ENCODE measurements at regions not wholly inside any gene's neighbourhood (a gene's known extent, or its start where the extent isn't known, plus 50 kb on each side); places are given as distances from the start of the nearest gene placed in this dataset.

- in situ Hi-C loops (cut with MboI; ENCODE audit: low sequenced_read_pairs in 4 of 4) (no loop called here), intact Hi-C loops (cut with DNase I; ENCODE audit: low total_unique reads) (no loop called here)
- H3K27me3 ChIP-seq, result no peaks in the 10 kb centered on the region
- no peaks in the 10 kb centered on the region for H3K9me3 ChIP-seq
- no peaks in the 10 kb centered on the region for H3K4me1 ChIP-seq
- DNase-seq, result no peak
- ATAC-seq, result no peak
- no peak overlapping the region for H3K27ac ChIP-seq
- no peak overlapping the region for H3K4me3 ChIP-seq
- H3K36me3 ChIP-seq, result no peaks in the 10 kb centered on the region
- no peak for TF ChIP-seq POLR2A (IDR thresholded peaks at IDR 0.05)
- no peak for TF ChIP-seq CTCF (IDR thresholded peaks at IDR 0.05 in 4 of 5, conservative IDR thresholded peaks at IDR 0.05 in 1 of 5)
Measured at GRCh38 chr11:106197438-106197837, 120.0 kb downstream of the AASDHPPT start.

DNA sequence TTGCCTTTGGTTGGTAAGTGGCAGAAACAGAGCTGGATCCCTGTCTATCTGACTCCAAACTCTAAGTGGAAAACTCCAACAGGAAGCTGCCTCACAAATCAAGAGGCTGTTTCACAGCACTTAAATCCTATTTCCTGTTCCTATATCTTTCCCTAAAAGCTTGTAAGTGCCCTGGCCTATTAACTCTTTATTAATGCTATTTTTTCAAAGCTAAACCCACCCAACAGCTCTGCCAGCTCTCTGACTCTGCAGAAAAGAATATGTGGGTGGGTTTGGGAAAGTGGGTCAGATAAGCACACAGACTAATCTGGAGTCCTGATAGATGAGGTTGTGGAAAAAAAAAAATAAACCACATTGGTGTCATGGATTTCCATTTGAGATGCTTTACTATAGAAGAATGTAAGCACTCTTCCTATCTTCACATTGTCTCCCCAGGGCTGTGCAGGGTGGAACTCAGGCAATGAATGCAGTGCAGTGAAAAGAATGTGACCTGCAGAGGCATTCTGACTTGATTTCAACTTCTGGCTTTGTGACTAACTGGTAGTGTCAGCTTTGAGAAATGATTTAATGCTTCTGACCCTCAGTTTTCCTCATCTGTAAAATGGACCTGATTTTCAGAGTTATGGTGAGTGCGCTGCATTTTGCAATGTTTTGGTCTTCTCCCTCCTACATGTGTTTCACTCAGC, 125.6 kb downstream of the AASDHPPT start:
- intact Hi-C loops (cut with DNase I; ENCODE audit: low total_unique reads) (no loop called here), in situ Hi-C loops (cut with MboI; ENCODE audit: low sequenced_read_pairs in 4 of 4) (no loop called here)
- no peaks in the 10 kb centered on the region for H3K27me3 ChIP-seq
- no peak overlapping the region for H3K27ac ChIP-seq
- no peak for TF ChIP-seq POLR2A (IDR thresholded peaks at IDR 0.05)
- TF ChIP-seq CTCF (IDR thresholded peaks at IDR 0.05 in 4 of 5, conservative IDR thresholded peaks at IDR 0.05 in 1 of 5), result no peak
- no peak overlapping the region for H3K4me3 ChIP-seq
- no peak for ATAC-seq
- no peaks in the 10 kb centered on the region for H3K36me3 ChIP-seq
- no peaks in the 10 kb centered on the region for H3K4me1 ChIP-seq
- no peaks in the 10 kb centered on the region for H3K9me3 ChIP-seq
- DNase-seq, result no peak

GRCh38 chr11:106208760-106209159, 131.3 kb downstream of the AASDHPPT start:
- intact Hi-C loops (cut with DNase I; ENCODE audit: low total_unique reads) (no loop called here), in situ Hi-C loops (cut with MboI; ENCODE audit: low sequenced_read_pairs in 4 of 4) (no loop called here)
- no peak for ATAC-seq
- no peak overlapping the region for H3K4me3 ChIP-seq
- no peaks in the 10 kb centered on the region for H3K27me3 ChIP-seq
- TF ChIP-seq CTCF (IDR thresholded peaks at IDR 0.05 in 4 of 5, conservative IDR thresholded peaks at IDR 0.05 in 1 of 5) (no peak), POLR2A (IDR thresholded peaks at IDR 0.05) (no peak)
- no peaks in the 10 kb centered on the region for H3K36me3 ChIP-seq
- H3K4me1 ChIP-seq, result no peaks in the 10 kb centered on the region
- no peaks in the 10 kb centered on the region for H3K9me3 ChIP-seq
- no peak for DNase-seq
- H3K27ac ChIP-seq, result no peak overlapping the region

- Histone ChIP-seq H3K27ac (no peak overlapping the region), H3K36me3 (no peaks in the 10 kb centered on the region), H3K9me3 (no peaks in the 10 kb centered on the region), H3K27me3 (no peaks in the 10 kb centered on the region), H3K4me3 (no peak overlapping the region), H3K4me1 (no peaks in the 10 kb centered on the region)
- DNase-seq, result no peak
- intact Hi-C loops (cut with DNase I; ENCODE audit: low total_unique reads) (no loop called here), in situ Hi-C loops (cut with MboI; ENCODE audit: low sequenced_read_pairs in 4 of 4) (no loop called here)
- no peak for ATAC-seq
- no peak for TF ChIP-seq CTCF (IDR thresholded peaks at IDR 0.05 in 4 of 5, conservative IDR thresholded peaks at IDR 0.05 in 1 of 5)
- TF ChIP-seq POLR2A (IDR thresholded peaks at IDR 0.05), result no peak
Measured at GRCh38 chr11:106212081-106212480, 134.6 kb downstream of the AASDHPPT start.

- no peak overlapping the region for H3K4me3 ChIP-seq
- intact Hi-C loops (cut with DNase I; ENCODE audit: low total_unique reads) (no loop called here), in situ Hi-C loops (cut with MboI; ENCODE audit: low sequenced_read_pairs in 4 of 4) (no loop called here)
- H3K9me3 ChIP-seq, result no peaks in the 10 kb centered on the region
- H3K4me1 ChIP-seq, result no peaks in the 10 kb centered on the region
- H3K36me3 ChIP-seq, result no peaks in the 10 kb centered on the region
- H3K27me3 ChIP-seq, result no peaks in the 10 kb centered on the region
- no peak overlapping the region for H3K27ac ChIP-seq
- ATAC-seq (no peak), DNase-seq (no peak)
- TF ChIP-seq CTCF (IDR thresholded peaks at IDR 0.05 in 4 of 5, conservative IDR thresholded peaks at IDR 0.05 in 1 of 5) (no peak), POLR2A (IDR thresholded peaks at IDR 0.05) (no peak)
Measured at GRCh38 chr11:106216281-106216680, 138.8 kb downstream of the AASDHPPT start.
